Thyroid gland (tissue), 4 donors: ENCODE measurements at regions not wholly inside any gene's neighbourhood (a gene's known extent, or its start where the extent isn't known, plus 50 kb on each side); places are given as distances from the start of the nearest gene placed in this dataset.

ENCODE experiments used
- POLR2A ChIP-seq, 2 donors: fragments of 450-650 bp; IDR thresholded peaks; one replicate each; pipeline ENCODE4 v1.6.1; 2017; ENCODE audit warnings: antibody characterized with exemption in 2 of 2, mild to moderate bottlenecking in 2 of 2, moderate library complexity in 1 of 2
- TF ChIP-seq, protein P1 (sequence below), 6 experiments: fragments of 200-600 bp in 3 of 6; fragments of 450-650 bp in 3 of 6; sonication (generic) in 3 of 6; IDR thresholded peaks; one replicate each; pipeline ENCODE4 v1.5.1; 2016 to 2019; ENCODE audit warnings: antibody characterized with exemption in 6 of 6, mild to moderate bottlenecking in 2 of 6, inconsistent platforms in 1 of 6, moderate library complexity in 1 of 6

DNA sequence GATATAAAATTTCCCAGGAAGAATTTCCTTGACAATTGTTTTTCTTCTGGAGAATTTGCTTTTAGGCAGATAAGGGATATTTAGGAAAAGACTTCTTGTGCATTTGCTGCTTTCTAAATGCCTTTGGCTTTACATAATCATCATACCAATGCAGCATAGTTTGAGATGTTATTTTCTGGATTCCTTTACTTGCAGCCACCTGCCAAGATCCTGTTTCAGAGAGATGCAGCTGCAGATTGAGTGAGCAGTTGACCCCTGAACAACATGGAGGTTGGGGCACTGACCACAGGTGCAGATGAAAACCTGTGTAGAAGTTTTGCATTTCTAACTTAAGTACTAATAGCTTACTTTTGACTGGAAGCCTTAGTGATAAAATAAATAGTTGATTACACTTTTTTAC lies 257.9 kb downstream of the RPIA start:
- TF ChIP-seq, protein P1, sequence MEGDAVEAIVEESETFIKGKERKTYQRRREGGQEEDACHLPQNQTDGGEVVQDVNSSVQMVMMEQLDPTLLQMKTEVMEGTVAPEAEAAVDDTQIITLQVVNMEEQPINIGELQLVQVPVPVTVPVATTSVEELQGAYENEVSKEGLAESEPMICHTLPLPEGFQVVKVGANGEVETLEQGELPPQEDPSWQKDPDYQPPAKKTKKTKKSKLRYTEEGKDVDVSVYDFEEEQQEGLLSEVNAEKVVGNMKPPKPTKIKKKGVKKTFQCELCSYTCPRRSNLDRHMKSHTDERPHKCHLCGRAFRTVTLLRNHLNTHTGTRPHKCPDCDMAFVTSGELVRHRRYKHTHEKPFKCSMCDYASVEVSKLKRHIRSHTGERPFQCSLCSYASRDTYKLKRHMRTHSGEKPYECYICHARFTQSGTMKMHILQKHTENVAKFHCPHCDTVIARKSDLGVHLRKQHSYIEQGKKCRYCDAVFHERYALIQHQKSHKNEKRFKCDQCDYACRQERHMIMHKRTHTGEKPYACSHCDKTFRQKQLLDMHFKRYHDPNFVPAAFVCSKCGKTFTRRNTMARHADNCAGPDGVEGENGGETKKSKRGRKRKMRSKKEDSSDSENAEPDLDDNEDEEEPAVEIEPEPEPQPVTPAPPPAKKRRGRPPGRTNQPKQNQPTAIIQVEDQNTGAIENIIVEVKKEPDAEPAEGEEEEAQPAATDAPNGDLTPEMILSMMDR (IDR thresholded peaks at IDR 0.05), result no peak
- no peak for TF ChIP-seq POLR2A (IDR thresholded peaks at IDR 0.05)
